Kidney epithelial cell (primary cell): ENCODE measurements at regions not wholly inside any gene's neighbourhood (a gene's known extent, or its start where the extent isn't known, plus 50 kb on each side); places are given as distances from the start of the nearest gene placed in this dataset.
A peak's percentile ranks its signal among the peaks of the same experiment; 100 is the strongest.
"Not testable (repeated sequence)": the region's sequence is repeated elsewhere in the genome, so short reads cannot be mapped to it uniquely, and the experiment has no call there.

ENCODE experiments used
- DNase-seq: peaks from one replicate; pipeline ENCODE4 v3.0.0-alpha.2; 2010; ENCODE audit warnings: low read depth
- H3K27me3 ChIP-seq: 2 replicates; pipeline ENCODE4 v1.6.0; 2011; ENCODE audit warnings: low read length; ENCODE audit not compliant: control insufficient read depth, insufficient read depth
- H3K36me3 ChIP-seq: 2 replicates; pipeline ENCODE4 v1.5.1; 2011; ENCODE audit warnings: low read length; ENCODE audit not compliant: control insufficient read depth, insufficient read depth
- H3K4me3 ChIP-seq: 2 replicates; pipeline ENCODE4 v1.5.1; 2011; ENCODE audit warnings: low read depth, mild to moderate bottlenecking, control low read depth, low read length
- CTCF ChIP-seq: IDR thresholded peaks from 2 replicates; pipeline ENCODE4 v1.5.1; 2011; ENCODE audit warnings: mild to moderate bottlenecking, moderate library complexity, low read length, control low read depth, inconsistent platforms; ENCODE audit not compliant: insufficient read depth, poor library complexity, severe bottlenecking

- no peak for DNase-seq
- TF ChIP-seq CTCF = no peak
- Histone ChIP-seq H3K27me3 (no peaks in the 10 kb centered on the region), H3K36me3 (no peaks in the 10 kb centered on the region), H3K4me3 (no peak overlapping the region)
These were observed 240.4 kb upstream of the MAGEB18 start for GRCh38 chrX:25897758-25898157.

GRCh38 chrX:25905728-25906127 is 232.4 kb upstream of the MAGEB18 start:
- H3K4me3 ChIP-seq, DNase-seq, H3K27me3 ChIP-seq, H3K36me3 ChIP-seq: not testable (repeated sequence)

- TF ChIP-seq CTCF = no peak
- no peak for DNase-seq
- Histone ChIP-seq H3K36me3 (no peaks in the 10 kb centered on the region), H3K4me3 (no peak overlapping the region), H3K27me3 (no peaks in the 10 kb centered on the region)
These were observed 212.2 kb upstream of the MAGEB18 start for GRCh38 chrX:25925946-25926345.

GRCh38 chrX:25928316-25928715 is 209.8 kb upstream of the MAGEB18 start:
- Histone ChIP-seq H3K4me3 (no peak overlapping the region), H3K27me3 (no peaks in the 10 kb centered on the region), H3K36me3 (no peaks in the 10 kb centered on the region)
- no peak for DNase-seq
- TF ChIP-seq CTCF = no peak

GRCh38 chrX:25941087-25941486 is 197.1 kb upstream of the MAGEB18 start:
- no peak for TF ChIP-seq CTCF
- peak; percentile 53 for DNase-seq
- Histone ChIP-seq H3K27me3 (no peaks in the 10 kb centered on the region), H3K4me3 (no peak overlapping the region), H3K36me3 (no peaks in the 10 kb centered on the region)

- Histone ChIP-seq H3K36me3 (no peaks in the 10 kb centered on the region), H3K4me3 (no peak overlapping the region), H3K27me3 (no peaks in the 10 kb centered on the region)
- TF ChIP-seq CTCF = no peak
- DNase-seq = peak; percentile 2
These were observed 196.4 kb upstream of the MAGEB18 start for GRCh38 chrX:25941559-25942250.
